IMR-90 (cell line): ENCODE measurements at regions not wholly inside any gene's neighbourhood (a gene's known extent, or its start where the extent isn't known, plus 50 kb on each side); places are given as distances from the start of the nearest gene placed in this dataset.

Experiments
- ATAC-seq: fragments of 200-7000 bp; cut with Tn5 transposase; 2 replicates; pipeline ENCODE4 v1.9.1; 2020; ENCODE audit warnings: low read depth, mild to moderate bottlenecking, moderate library complexity
- BruUV-seq: library from RNA; stranded (reverse); fragments of 400-500 nt; replicated peaks from 2 replicates; lab custom pipeline; 2021; lab: Mats Ljungman, UMichigan
- CTCF ChIA-PET: fragments of 300-600 bp; formaldehyde crosslinking; extraction: SDS; loops from one replicate; lab custom pipeline; 2021; ENCODE audit warnings: antibody characterized with exemption; lab: Yijun Ruan, JAX
- POLR2A ChIA-PET: fragments of 300-600 bp; sonication (Branson Sonifier 250); formaldehyde crosslinking; loops from one replicate; lab custom pipeline; 2022; ENCODE audit warnings: antibody characterized with exemption; ENCODE audit not compliant: unreplicated experiment; lab: Charles Lee
- DNase-seq: peaks from one replicate; pipeline ENCODE4 v3.0.0; 2013
- H2AFZ ChIP-seq: replicated peaks from 2 replicates; pipeline ENCODE3; 2013; ENCODE audit warnings: low read length, mild to moderate bottlenecking; ENCODE audit not compliant: poor library complexity
- H2AK5ac ChIP-seq: 2 replicates; pipeline ENCODE4 v1.6.1; 2013; ENCODE audit warnings: low read depth, low read length, inconsistent platforms
- H2AK9ac ChIP-seq: replicated peaks from 2 replicates; pipeline ENCODE3; 2013; ENCODE audit warnings: mild to moderate bottlenecking, low read depth, low read length, moderate library complexity; ENCODE audit not compliant: poor library complexity
- H2BK120ac ChIP-seq: 2 replicates; pipeline ENCODE4 v1.6.1; 2013; ENCODE audit warnings: low read depth, low read length, inconsistent platforms
- H2BK15ac ChIP-seq: 3 replicates; pipeline ENCODE4 v1.6.1; 2013; ENCODE audit warnings: low read depth, low read length, inconsistent platforms
- H2BK20ac ChIP-seq: 2 replicates; pipeline ENCODE4 v1.6.1; 2013; ENCODE audit warnings: low read depth, mild to moderate bottlenecking, inconsistent platforms, low read length, moderate library complexity
- H2BK5ac ChIP-seq: 2 replicates; pipeline ENCODE4 v1.6.1; 2013; ENCODE audit warnings: mild to moderate bottlenecking, low read depth, low read length, inconsistent platforms; ENCODE audit not compliant: poor library complexity, severe bottlenecking
- H3K14ac ChIP-seq: replicated peaks from 2 replicates; pipeline ENCODE4 v1.6.1; 2013; ENCODE audit warnings: low read depth, low read length, inconsistent platforms
- H3K18ac ChIP-seq: 2 replicates; pipeline ENCODE4 v1.6.1; 2013; ENCODE audit warnings: low read depth, low read length, control low read depth
- H3K23ac ChIP-seq: 2 replicates; pipeline ENCODE4 v1.6.1; 2013; ENCODE audit warnings: low read depth, low read length, inconsistent platforms
- H3K27ac ChIP-seq: 2 replicates; pipeline ENCODE4 v1.5.1; 2013; ENCODE audit warnings: mild to moderate bottlenecking, control low read depth, low read length; ENCODE audit not compliant: insufficient read depth
- H3K27me3 ChIP-seq: 2 replicates; pipeline ENCODE4 v1.6.1; 2013; ENCODE audit warnings: low read length; ENCODE audit not compliant: control insufficient read depth, insufficient read depth
- H3K36me3 ChIP-seq: 2 replicates; pipeline ENCODE4 v1.6.1; 2013; ENCODE audit warnings: low read length, mixed read lengths; ENCODE audit not compliant: control insufficient read depth, insufficient read depth
- H3K4ac ChIP-seq: 2 replicates; pipeline ENCODE4 v1.6.1; 2013; ENCODE audit warnings: low read depth, low read length, inconsistent platforms
- H3K4me1 ChIP-seq: 2 replicates; pipeline ENCODE4 v1.6.1; 2013; ENCODE audit warnings: low read length, mixed read lengths; ENCODE audit not compliant: control insufficient read depth, insufficient read depth
- H3K4me2 ChIP-seq: 2 replicates; pipeline ENCODE4 v1.6.1; 2013; ENCODE audit warnings: low read depth, mild to moderate bottlenecking, control low read depth, low read length, moderate library complexity
- H3K4me3 ChIP-seq: 2 replicates; pipeline ENCODE4 v1.5.1; 2013; ENCODE audit warnings: low read depth, mild to moderate bottlenecking, control low read depth, low read length, moderate library complexity; ENCODE audit not compliant: insufficient read depth
- H3K56ac ChIP-seq: 2 replicates; pipeline ENCODE4 v1.6.1; 2013; ENCODE audit warnings: low read length, inconsistent platforms; ENCODE audit not compliant: insufficient read depth; ENCODE audit errors: extremely low read depth
- H3K79me1 ChIP-seq, 2 experiments: 2 replicates each; pipeline ENCODE4 v1.6.1; 2013; ENCODE audit warnings: low read length in 2 of 2, inconsistent platforms in 1 of 2, low read depth in 1 of 2
- H3K9ac ChIP-seq: 2 replicates; pipeline ENCODE4 v1.6.1; 2013; ENCODE audit warnings: low read depth, low read length, control low read depth
- H3K9me1 ChIP-seq: 2 replicates; pipeline ENCODE4 v1.6.1; 2013; ENCODE audit warnings: low read length, inconsistent platforms; ENCODE audit not compliant: insufficient read depth
- H3K9me3 ChIP-seq: 2 replicates; pipeline ENCODE4 v1.6.1; 2013; ENCODE audit warnings: low read length; ENCODE audit not compliant: control insufficient read depth, insufficient read depth
- H4K20me1 ChIP-seq: 2 replicates; pipeline ENCODE4 v1.6.1; 2013; ENCODE audit warnings: low read length, inconsistent platforms; ENCODE audit not compliant: insufficient read depth
- H4K5ac ChIP-seq: 2 replicates; pipeline ENCODE4 v1.6.1; 2013; ENCODE audit warnings: mild to moderate bottlenecking, low read depth, low read length, control low read depth
- H4K8ac ChIP-seq, 2 experiments: 2 replicates each; pipeline ENCODE4 v1.6.1; 2013; ENCODE audit warnings: low read depth in 2 of 2, low read length in 2 of 2, control low read depth in 1 of 2, inconsistent platforms in 1 of 2
- H4K91ac ChIP-seq: 2 replicates; pipeline ENCODE4 v1.6.1; 2013; ENCODE audit warnings: low read depth, low read length, inconsistent platforms; ENCODE audit not compliant: insufficient read depth
- CEBPB ChIP-seq: IDR thresholded peaks from 2 replicates; pipeline ENCODE4 v1.6.1; 2012; ENCODE audit warnings: low read depth, low read length, improper control_type of control experiment
- CHD1 ChIP-seq: IDR thresholded peaks from 2 replicates; pipeline ENCODE4 v1.6.1; 2012; ENCODE audit warnings: low read depth, low read length, improper control_type of control experiment
- FOS ChIP-seq: fragments of 150-350 bp; IDR thresholded peaks from 2 replicates; pipeline ENCODE4 v1.6.1; 2016; ENCODE audit warnings: low read depth, low read length
- MAZ ChIP-seq: IDR thresholded peaks from 2 replicates; pipeline ENCODE4 v1.6.1; 2012; ENCODE audit warnings: low read depth, mild to moderate bottlenecking, low read length, improper control_type of control experiment, moderate library complexity, borderline replicate concordance
- POLR2A ChIP-seq: IDR thresholded peaks from 2 replicates; pipeline ENCODE4 v1.6.1; 2012; ENCODE audit warnings: mild to moderate bottlenecking, low read depth, low read length
- RAD21 ChIP-seq: IDR thresholded peaks from 2 replicates; pipeline ENCODE4 v1.6.1; 2012; ENCODE audit warnings: low read length, improper control_type of control experiment
- RFX5 ChIP-seq: IDR thresholded peaks from 2 replicates; pipeline ENCODE4 v1.8.0; 2012; ENCODE audit warnings: low read depth, mild to moderate bottlenecking, low read length, moderate library complexity
- SMC3 ChIP-seq: fragments of 150-350 bp; IDR thresholded peaks from 2 replicates; pipeline ENCODE4 v1.6.1; 2016; ENCODE audit warnings: low read depth, mild to moderate bottlenecking, antibody characterized with exemption, low read length, moderate library complexity
- WGBS, 2 experiments: methylation state at CpG; one replicate each; pipeline versions ENCODE4 v1.1.5 to v1.1.7; 2013; ENCODE audit warnings: missing lambda C conversion rate in 2 of 2; ENCODE audit not compliant: insufficient read length in 1 of 2; ENCODE audit errors: extremely low coverage in 2 of 2; 5-methylcytosine and 5-hydroxymethylcytosine counted together
- dilution Hi-C: fragments of 300-500 bp; cut with HindIII; formaldehyde crosslinking; loops from one replicate; pipeline ENCODE4 v1.14.3; 2018; ENCODE audit warnings: low sequenced_read_pairs; ENCODE audit not compliant: unreplicated experiment
- in situ Hi-C: fragments of 300-500 bp; cut with MboI; formaldehyde crosslinking; loops from 3 replicates; pipeline ENCODE4 v1.14.3; 2019; ENCODE audit warnings: low sequenced_read_pairs, inconsistent platforms, mixed read lengths
- intact Hi-C: fragments of 100-400 bp; cut with micrococcal nuclease; formaldehyde crosslinking; loops from 2 replicates; pipeline ENCODE4 v1.10.0; 2022
- TF ChIP-seq, protein P1 (sequence below): fragments of 150-350 bp; IDR thresholded peaks from 2 replicates; pipeline ENCODE4 v1.6.1; 2017; ENCODE audit warnings: mild to moderate bottlenecking, antibody characterized with exemption, low read length, low read depth
- TF ChIP-seq, protein P2 (sequence below): fragments of 150-350 bp; IDR thresholded peaks from 2 replicates; pipeline ENCODE4 v1.6.1; 2016; ENCODE audit warnings: low read depth, mild to moderate bottlenecking, low read length, moderate library complexity, borderline replicate concordance

- Histone ChIP-seq H4K20me1 (no peaks in the 10 kb centered on the region), H2AK5ac (no peak overlapping the region), H4K91ac (no peak overlapping the region), H3K9ac (no peak overlapping the region), H3K56ac (no peak overlapping the region), H3K9me3 (peaks cover 69% of the 10 kb centered on the region), H3K4me2 (no peak overlapping the region), H3K27ac (no peak overlapping the region), H2BK5ac (no peak overlapping the region), H3K18ac (no peak overlapping the region), H4K8ac (no peak overlapping the region), H4K5ac (no peak overlapping the region), H2BK15ac (no peak overlapping the region), H3K4me1 (no peaks in the 10 kb centered on the region), H3K4me3 (no peak overlapping the region), H3K4ac (no peak overlapping the region), H3K9me1 (no peaks in the 10 kb centered on the region), H2AK9ac (no peak overlapping the region), H2BK120ac (no peak overlapping the region), H2AFZ (no peak overlapping the region), H3K23ac (no peak overlapping the region), H3K14ac (no peak overlapping the region), H3K79me1 (no peaks in the 10 kb centered on the region), H3K27me3 (no peaks in the 10 kb centered on the region), H3K36me3 (no peaks in the 10 kb centered on the region), H2BK20ac (no peak overlapping the region)
- DNase-seq, result no peak
- CTCF ChIA-PET, result no interaction called here
- POLR2A ChIA-PET, result no interaction called here
- TF ChIP-seq RFX5 (no peak), SMC3 (no peak), RAD21 (no peak), CEBPB (no peak), MAZ (no peak), FOS (no peak), POLR2A (no peak), CHD1 (no peak)
- TF ChIP-seq, protein P1, sequence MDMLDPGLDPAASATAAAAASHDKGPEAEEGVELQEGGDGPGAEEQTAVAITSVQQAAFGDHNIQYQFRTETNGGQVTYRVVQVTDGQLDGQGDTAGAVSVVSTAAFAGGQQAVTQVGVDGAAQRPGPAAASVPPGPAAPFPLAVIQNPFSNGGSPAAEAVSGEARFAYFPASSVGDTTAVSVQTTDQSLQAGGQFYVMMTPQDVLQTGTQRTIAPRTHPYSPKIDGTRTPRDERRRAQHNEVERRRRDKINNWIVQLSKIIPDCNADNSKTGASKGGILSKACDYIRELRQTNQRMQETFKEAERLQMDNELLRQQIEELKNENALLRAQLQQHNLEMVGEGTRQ, result no peak
- TF ChIP-seq, protein P2, sequence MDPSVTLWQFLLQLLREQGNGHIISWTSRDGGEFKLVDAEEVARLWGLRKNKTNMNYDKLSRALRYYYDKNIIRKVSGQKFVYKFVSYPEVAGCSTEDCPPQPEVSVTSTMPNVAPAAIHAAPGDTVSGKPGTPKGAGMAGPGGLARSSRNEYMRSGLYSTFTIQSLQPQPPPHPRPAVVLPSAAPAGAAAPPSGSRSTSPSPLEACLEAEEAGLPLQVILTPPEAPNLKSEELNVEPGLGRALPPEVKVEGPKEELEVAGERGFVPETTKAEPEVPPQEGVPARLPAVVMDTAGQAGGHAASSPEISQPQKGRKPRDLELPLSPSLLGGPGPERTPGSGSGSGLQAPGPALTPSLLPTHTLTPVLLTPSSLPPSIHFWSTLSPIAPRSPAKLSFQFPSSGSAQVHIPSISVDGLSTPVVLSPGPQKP, result no peak
- 43% methylated on average over 4 of the region's 28 CpGs; no CpG with 5 or more reads in 1 of the 2 experiments for WGBS, 2 experiments
- BruUV-seq, result no TSS peak
- in situ Hi-C loops (no loop called here), dilution Hi-C loops (no loop called here), intact Hi-C loops (no loop called here)
- ATAC-seq, result no peak
Measured at GRCh38 chr14:104292084-104292970, 153.9 kb downstream of the KIF26A start.
